Mesodermal cell (in vitro differentiated cells): ENCODE measurements at regions not wholly inside any gene's neighbourhood (a gene's known extent, or its start where the extent isn't known, plus 50 kb on each side); places are given as distances from the start of the nearest gene placed in this dataset.
"Not testable (repeated sequence)": the region's sequence is repeated elsewhere in the genome, so short reads cannot be mapped to it uniquely, and the experiment has no call there.

Source experiments
- H3K27ac ChIP-seq: 2 replicates; pipeline ENCODE4 v1.7.0; 2013; ENCODE audit warnings: mild to moderate bottlenecking, low read depth, low read length, moderate library complexity; ENCODE audit not compliant: severe bottlenecking
- H3K36me3 ChIP-seq: 2 replicates; pipeline ENCODE4 v1.7.1; 2013; ENCODE audit warnings: mild to moderate bottlenecking, low read length, moderate library complexity; ENCODE audit not compliant: control insufficient read depth, insufficient read depth
- H3K4me1 ChIP-seq: one replicate; pipeline ENCODE4 v1.7.1; 2013; ENCODE audit warnings: mild to moderate bottlenecking, low read length; ENCODE audit not compliant: insufficient read depth, control insufficient read depth, poor library complexity, severe bottlenecking
- H3K4me3 ChIP-seq: 2 replicates; pipeline ENCODE4 v1.7.0; 2013; ENCODE audit warnings: low read length, control low read depth, mild to moderate bottlenecking; ENCODE audit not compliant: insufficient read depth, poor library complexity, severe bottlenecking; ENCODE audit errors: extremely low read depth
- H3K9me3 ChIP-seq: 2 replicates; pipeline ENCODE4 v1.7.1; 2013; ENCODE audit warnings: mild to moderate bottlenecking, low read length, moderate library complexity; ENCODE audit not compliant: control insufficient read depth
- WGBS, 2 experiments: methylation state at CpG; one replicate each; pipeline ENCODE4 v1.1.5; 2013; ENCODE audit warnings: missing lambda C conversion rate in 2 of 2; ENCODE audit not compliant: insufficient coverage in 2 of 2; 5-methylcytosine and 5-hydroxymethylcytosine counted together

DNA sequence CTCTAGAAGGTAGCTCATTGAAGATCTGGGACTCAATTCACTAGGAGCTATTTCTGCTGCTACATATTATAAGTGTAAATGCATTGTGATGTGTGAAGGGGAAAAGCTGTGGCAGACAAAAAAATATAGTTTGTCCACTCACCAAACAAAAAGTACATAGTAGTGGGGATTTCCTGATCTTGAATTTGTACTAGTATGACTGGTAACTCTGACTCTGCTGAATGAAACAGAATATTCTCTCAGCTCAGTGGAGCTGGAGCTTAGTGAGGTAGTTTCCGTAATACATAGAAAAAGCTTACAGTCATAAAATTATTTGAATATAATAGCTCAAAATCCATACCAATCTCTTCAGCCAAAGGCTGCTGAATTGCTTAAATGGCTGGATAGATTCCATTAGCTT lies 455.6 kb upstream of the CD180 start:
- Histone ChIP-seq H3K4me1 (no peaks in the 10 kb centered on the region), H3K4me3 (no peak overlapping the region), H3K27ac (no peak overlapping the region), H3K9me3 (no peaks in the 10 kb centered on the region), H3K36me3 (no peaks in the 10 kb centered on the region)
- WGBS, 2 experiments = no CpG with 5 or more reads among the region's 1 CpG

DNA sequence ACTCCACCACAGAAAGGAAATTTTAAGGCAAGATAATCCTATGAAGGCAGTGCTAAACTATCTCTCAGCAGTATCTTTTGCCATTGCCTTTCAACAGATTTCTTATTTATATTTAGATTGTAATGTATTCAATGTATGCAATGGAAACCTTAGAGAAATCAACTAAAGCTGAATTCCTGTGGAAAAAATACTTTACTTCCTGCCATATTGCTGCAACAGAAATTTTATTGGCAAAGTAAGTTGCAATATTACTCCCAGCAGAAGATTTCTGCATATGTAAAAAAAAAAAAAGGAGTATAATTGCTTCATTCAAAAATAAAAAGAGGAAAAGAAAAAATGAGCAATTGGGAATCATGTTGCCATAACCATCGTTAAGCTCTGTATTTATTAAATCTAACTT lies 454.6 kb upstream of the CD180 start:
- WGBS, 2 experiments = no CpG with 5 or more reads among the region's 1 CpG
- no peak overlapping the region for H3K4me3 ChIP-seq
- no peaks in the 10 kb centered on the region for H3K9me3 ChIP-seq
- no peaks in the 10 kb centered on the region for H3K36me3 ChIP-seq
- H3K27ac ChIP-seq = no peak overlapping the region
- no peaks in the 10 kb centered on the region for H3K4me1 ChIP-seq

GRCh38 chr5:67648201-67648671 lies 451.6 kb upstream of the CD180 start:
- Histone ChIP-seq H3K36me3 (no peaks in the 10 kb centered on the region), H3K4me3 (no peak overlapping the region), H3K9me3 (no peaks in the 10 kb centered on the region), H3K4me1 (no peaks in the 10 kb centered on the region), H3K27ac (no peak overlapping the region)
- WGBS, 2 experiments = 87 to 93% methylated on average over 5 to 6 of the region's 6 CpGs

GRCh38 chr5:67647772-67648171 lies 451.2 kb upstream of the CD180 start:
- H3K27ac ChIP-seq = no peak overlapping the region
- no peaks in the 10 kb centered on the region for H3K36me3 ChIP-seq
- no peaks in the 10 kb centered on the region for H3K9me3 ChIP-seq
- no peaks in the 10 kb centered on the region for H3K4me1 ChIP-seq
- no peak overlapping the region for H3K4me3 ChIP-seq
- 83% methylated on average over 2 of the region's 2 CpGs; no CpG with 5 or more reads in 1 of the 2 experiments for WGBS, 2 experiments

DNA sequence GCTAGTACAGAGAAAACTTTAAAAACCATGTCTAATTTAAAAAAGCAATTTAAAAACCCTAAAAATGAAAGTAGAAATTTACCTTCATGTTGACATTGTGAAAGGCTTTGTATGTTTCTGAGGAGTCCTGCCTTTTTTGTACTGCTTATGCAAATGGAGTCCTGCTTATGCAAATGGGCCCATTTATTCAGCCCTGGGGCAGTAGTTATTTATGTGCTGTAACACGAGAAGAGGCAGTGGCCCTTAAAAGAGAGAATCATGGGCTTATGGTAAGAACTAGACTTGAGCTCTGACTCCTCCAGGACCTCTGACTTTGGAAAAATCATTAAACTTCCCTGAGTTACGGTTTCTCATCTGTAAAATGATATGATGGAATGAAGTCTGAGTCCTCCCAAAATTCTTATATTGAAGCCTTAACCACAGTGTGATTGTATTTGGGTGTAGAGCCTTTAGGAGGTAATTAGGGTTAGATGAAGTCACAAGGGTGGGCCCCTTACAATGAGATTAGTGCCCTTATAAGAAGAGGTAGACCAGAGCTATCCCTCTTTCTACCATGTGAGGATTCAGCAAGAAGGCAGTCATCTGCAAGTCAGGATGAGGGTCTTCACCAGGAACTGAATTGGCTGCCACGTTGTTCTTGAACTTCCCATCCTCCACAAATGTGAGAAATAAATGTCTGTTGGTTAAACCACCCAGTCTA lies 447.8 kb upstream of the CD180 start:
- Histone ChIP-seq H3K4me1 (no peaks in the 10 kb centered on the region), H3K4me3 (no peak overlapping the region), H3K36me3 (no peaks in the 10 kb centered on the region), H3K27ac (no peak overlapping the region), H3K9me3 (no peaks in the 10 kb centered on the region)
- 86 to 90% methylated on average over 1 to 2 of the region's 3 CpGs for WGBS, 2 experiments

DNA sequence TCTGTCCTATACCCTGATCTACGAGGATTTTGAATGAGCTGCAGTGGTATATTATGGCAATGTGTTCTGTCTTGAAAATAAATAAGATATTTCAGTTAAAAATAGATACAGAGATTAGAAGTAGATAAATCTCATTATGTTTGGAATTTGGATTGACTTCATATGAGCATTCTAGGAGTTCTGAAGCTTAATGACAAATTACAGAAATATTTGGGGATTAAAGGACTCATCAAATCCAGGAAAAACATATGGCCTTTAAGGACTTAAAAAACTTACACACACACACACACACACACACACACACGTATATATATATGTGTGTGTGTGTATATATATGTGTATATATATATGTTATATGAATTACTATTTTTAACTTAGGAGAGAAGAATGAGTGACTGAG lies 446.9 kb upstream of the CD180 start:
- Histone ChIP-seq H3K4me3 (no peak overlapping the region), H3K4me1 (no peaks in the 10 kb centered on the region), H3K9me3 (no peaks in the 10 kb centered on the region), H3K27ac (no peak overlapping the region), H3K36me3 (no peaks in the 10 kb centered on the region)
- no CpG with 5 or more reads among the region's 2 CpGs for WGBS, 2 experiments

DNA sequence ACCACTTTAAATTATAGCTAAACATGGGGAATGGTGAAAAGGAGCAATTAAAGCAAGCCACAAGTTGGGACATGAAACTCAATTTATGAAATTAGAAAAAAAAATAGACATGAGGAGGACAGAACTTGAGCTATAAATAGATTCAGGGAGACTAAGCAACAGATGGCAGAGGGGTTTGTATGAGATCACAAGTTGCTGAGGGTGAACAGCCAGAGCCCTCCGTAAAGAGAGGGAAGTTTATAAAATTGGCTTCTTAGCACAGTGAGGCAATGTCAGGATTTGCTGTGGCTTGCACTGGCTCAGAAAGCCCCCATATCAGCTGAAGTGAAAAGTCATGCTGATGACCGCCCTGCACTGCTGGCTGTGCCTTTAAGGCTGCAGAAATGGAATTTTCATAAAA lies 443.4 kb upstream of the CD180 start:
- no peak overlapping the region for H3K4me3 ChIP-seq
- H3K36me3 ChIP-seq = no peaks in the 10 kb centered on the region
- H3K9me3 ChIP-seq = no peaks in the 10 kb centered on the region
- no peak overlapping the region for H3K27ac ChIP-seq
- H3K4me1 ChIP-seq = no peaks in the 10 kb centered on the region
- 63 to 100% methylated on average over 1 to 2 of the region's 2 CpGs for WGBS, 2 experiments

DNA sequence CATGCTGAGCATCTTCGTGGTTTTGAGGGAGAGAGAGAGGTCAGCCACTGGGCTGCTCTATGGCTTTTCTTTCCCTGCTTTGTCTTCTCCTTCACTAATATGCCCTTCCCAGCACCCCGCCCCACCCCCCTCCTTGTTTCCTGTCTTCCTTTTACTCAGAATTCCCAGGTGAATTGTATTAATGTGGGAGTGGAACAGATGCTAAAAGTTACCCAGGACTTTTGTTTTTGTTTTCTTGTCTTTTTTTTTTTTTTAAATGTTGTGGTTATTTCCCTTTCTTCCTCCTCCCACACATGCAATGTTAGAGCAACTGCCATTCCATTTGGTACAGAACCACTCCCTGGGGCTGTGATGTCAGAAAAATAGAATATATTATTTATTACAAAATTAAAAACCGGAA lies 442.7 kb upstream of the CD180 start:
- Histone ChIP-seq H3K4me1 (no peaks in the 10 kb centered on the region), H3K36me3 (no peaks in the 10 kb centered on the region), H3K9me3 (peaks cover 5% of the 10 kb centered on the region), H3K4me3 (no peak overlapping the region), H3K27ac (no peak overlapping the region)
- WGBS, 2 experiments = no CpG with 5 or more reads among the region's 3 CpGs

GRCh38 chr5:67636850-67637524 lies 440.4 kb upstream of the CD180 start:
- Histone ChIP-seq H3K36me3 (no peaks in the 10 kb centered on the region), H3K27ac (no peak overlapping the region), H3K4me3 (no peak overlapping the region), H3K9me3 (peaks cover 12% of the 10 kb centered on the region), H3K4me1 (no peaks in the 10 kb centered on the region)
- 84 to 89% methylated on average over 2 to 3 of the region's 3 CpGs for WGBS, 2 experiments

DNA sequence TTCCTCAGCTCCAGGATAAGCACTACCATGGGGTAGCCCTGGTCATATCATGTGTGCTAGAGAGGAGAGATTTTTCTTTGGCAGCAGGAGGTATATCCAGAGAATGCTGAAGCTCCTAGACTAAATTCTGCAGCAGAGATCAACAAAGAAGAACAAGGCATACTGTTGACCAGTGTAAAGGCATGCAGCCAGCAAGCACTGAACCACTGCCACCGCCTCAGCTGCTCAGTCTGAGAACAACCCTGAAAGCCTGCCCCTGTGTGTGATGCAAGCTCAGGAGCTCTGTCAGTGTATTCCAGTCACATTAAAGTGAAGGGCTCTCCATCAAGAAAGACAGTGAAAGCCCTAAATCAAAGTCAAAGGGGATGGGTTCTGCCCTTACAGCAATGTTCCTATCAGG lies 439.5 kb upstream of the CD180 start:
- peaks cover 12% of the 10 kb centered on the region for H3K9me3 ChIP-seq
- WGBS, 2 experiments = 83 to 100% methylated on average over 1 of the region's 1 CpG
- no peak overlapping the region for H3K27ac ChIP-seq
- no peak overlapping the region for H3K4me3 ChIP-seq
- no peaks in the 10 kb centered on the region for H3K36me3 ChIP-seq
- no peaks in the 10 kb centered on the region for H3K4me1 ChIP-seq

GRCh38 chr5:67627079-67627478 lies 430.5 kb upstream of the CD180 start:
- H3K9me3 ChIP-seq, H3K4me1 ChIP-seq, H3K27ac ChIP-seq, H3K36me3 ChIP-seq, H3K4me3 ChIP-seq: not testable (repeated sequence)
